HUES6 (cell line): ENCODE measurements at regions not wholly inside any gene's neighbourhood (a gene's known extent, or its start where the extent isn't known, plus 50 kb on each side); places are given as distances from the start of the nearest gene placed in this dataset.

Experiments
- H3K27ac ChIP-seq: 2 replicates; pipeline ENCODE4 v1.7.0; 2013; ENCODE audit warnings: low read depth, mild to moderate bottlenecking, low read length, inconsistent platforms
- H3K27me3 ChIP-seq: 2 replicates; pipeline ENCODE4 v1.6.1; 2013; ENCODE audit warnings: low read length; ENCODE audit not compliant: control insufficient read depth, insufficient read depth
- H3K36me3 ChIP-seq: 2 replicates; pipeline ENCODE4 v1.6.1; 2013; ENCODE audit warnings: low read length; ENCODE audit not compliant: control insufficient read depth, insufficient read depth
- H3K4me1 ChIP-seq: 2 replicates; pipeline ENCODE4 v1.6.1; 2013; ENCODE audit warnings: low read length; ENCODE audit not compliant: control insufficient read depth, insufficient read depth
- H3K4me3 ChIP-seq: 2 replicates; pipeline ENCODE4 v1.5.1; 2013; ENCODE audit warnings: low read depth, low read length
- H3K9ac ChIP-seq: one replicate; pipeline ENCODE4 v1.6.1; 2013; ENCODE audit warnings: mild to moderate bottlenecking, low read length
- H3K9me3 ChIP-seq: 2 replicates; pipeline ENCODE4 v1.6.1; 2013; ENCODE audit warnings: low read depth, low read length; ENCODE audit not compliant: control insufficient read depth, insufficient read depth

- Histone ChIP-seq H3K27ac (no peak overlapping the region), H3K9ac (no peak overlapping the region), H3K9me3 (no peaks in the 10 kb centered on the region), H3K27me3 (no peaks in the 10 kb centered on the region), H3K36me3 (0 out of 2 replicates have a peak, but pooled peaks cover 10% of the 10 kb centered on the region), H3K4me1 (peaks cover 25% of the 10 kb centered on the region), H3K4me3 (no peak overlapping the region)
These were observed 64.0 kb upstream of the STX18 start for GRCh38 chr4:4605849-4606248.

GRCh38 chr4:4603592-4603991, 61.7 kb upstream of the STX18 start:
- Histone ChIP-seq H3K27ac (no peak overlapping the region), H3K27me3 (no peaks in the 10 kb centered on the region), H3K4me1 (peaks cover 19% of the 10 kb centered on the region), H3K4me3 (no peak overlapping the region), H3K36me3 (0 out of 2 replicates have a peak, but pooled peaks cover 10% of the 10 kb centered on the region), H3K9me3 (no peaks in the 10 kb centered on the region), H3K9ac (no peak overlapping the region)

GRCh38 chr4:4603067-4603466, 61.2 kb upstream of the STX18 start:
- Histone ChIP-seq H3K4me1 (peaks cover 17% of the 10 kb centered on the region), H3K9ac (no peak overlapping the region), H3K4me3 (no peak overlapping the region), H3K9me3 (no peaks in the 10 kb centered on the region), H3K27me3 (no peaks in the 10 kb centered on the region), H3K27ac (no peak overlapping the region), H3K36me3 (0 out of 2 replicates have a peak, but pooled peaks cover 10% of the 10 kb centered on the region)

GRCh38 chr4:4602468-4602867, 60.6 kb upstream of the STX18 start:
- Histone ChIP-seq H3K27ac (no peak overlapping the region), H3K9ac (no peak overlapping the region)

DNA sequence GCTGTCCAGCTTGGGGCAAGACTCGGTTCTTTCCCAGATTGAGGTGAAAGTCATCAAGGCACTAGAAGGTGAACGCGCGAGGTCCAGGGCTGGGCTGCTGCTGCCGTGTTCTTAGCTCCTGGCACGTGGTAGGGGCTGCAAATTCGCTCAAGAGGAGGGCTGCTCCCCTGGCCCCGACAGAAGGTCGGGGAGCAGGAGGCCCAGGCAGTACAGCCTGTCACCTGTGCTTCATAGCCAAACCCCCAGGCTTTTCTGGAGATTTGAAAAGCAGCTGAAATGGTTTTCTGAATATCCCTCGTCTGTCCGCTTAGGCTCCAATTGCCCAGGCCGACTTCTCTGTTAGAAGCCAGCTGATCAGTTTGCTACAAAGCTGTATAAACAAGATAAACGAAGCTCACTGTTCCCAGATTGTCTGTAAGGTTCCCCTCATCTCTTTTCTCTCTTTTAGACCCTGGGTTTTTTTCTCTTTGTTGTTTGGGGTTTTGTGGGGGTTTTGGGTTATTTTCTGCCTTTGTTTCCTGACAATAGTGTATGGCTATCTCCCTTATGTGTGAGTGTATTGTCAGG, 60.0 kb upstream of the STX18 start:
- no peak overlapping the region for H3K4me3 ChIP-seq
- H3K36me3 ChIP-seq: 0 out of 2 replicates have a peak, but pooled peaks cover 10% of the 10 kb centered on the region
- H3K27ac ChIP-seq: no peak overlapping the region
- H3K9ac ChIP-seq: no peak overlapping the region
- H3K4me1 ChIP-seq: peaks cover 5% of the 10 kb centered on the region
- no peaks in the 10 kb centered on the region for H3K9me3 ChIP-seq
- no peaks in the 10 kb centered on the region for H3K27me3 ChIP-seq

More at GRCh38 chr4:4602468-4602867, 60.6 kb upstream of the STX18 start:
- Histone ChIP-seq H3K9me3 (no peaks in the 10 kb centered on the region), H3K4me3 (no peak overlapping the region), H3K4me1 (peaks cover 11% of the 10 kb centered on the region), H3K27me3 (no peaks in the 10 kb centered on the region), H3K36me3 (0 out of 2 replicates have a peak, but pooled peaks cover 10% of the 10 kb centered on the region)

- H3K4me3 ChIP-seq: no peak overlapping the region
- peaks cover under 1% of the 10 kb centered on the region; the same call in 1 of the 2 replicates for H3K4me1 ChIP-seq
- H3K9ac ChIP-seq: no peak overlapping the region
- no peak overlapping the region for H3K27ac ChIP-seq
- peaks cover 28% of the 10 kb centered on the region for H3K36me3 ChIP-seq
- H3K9me3 ChIP-seq: peaks cover 18% of the 10 kb centered on the region
- H3K27me3 ChIP-seq: no peaks in the 10 kb centered on the region
These were observed 57.8 kb upstream of the STX18 start for GRCh38 chr4:4599481-4600275.

DNA sequence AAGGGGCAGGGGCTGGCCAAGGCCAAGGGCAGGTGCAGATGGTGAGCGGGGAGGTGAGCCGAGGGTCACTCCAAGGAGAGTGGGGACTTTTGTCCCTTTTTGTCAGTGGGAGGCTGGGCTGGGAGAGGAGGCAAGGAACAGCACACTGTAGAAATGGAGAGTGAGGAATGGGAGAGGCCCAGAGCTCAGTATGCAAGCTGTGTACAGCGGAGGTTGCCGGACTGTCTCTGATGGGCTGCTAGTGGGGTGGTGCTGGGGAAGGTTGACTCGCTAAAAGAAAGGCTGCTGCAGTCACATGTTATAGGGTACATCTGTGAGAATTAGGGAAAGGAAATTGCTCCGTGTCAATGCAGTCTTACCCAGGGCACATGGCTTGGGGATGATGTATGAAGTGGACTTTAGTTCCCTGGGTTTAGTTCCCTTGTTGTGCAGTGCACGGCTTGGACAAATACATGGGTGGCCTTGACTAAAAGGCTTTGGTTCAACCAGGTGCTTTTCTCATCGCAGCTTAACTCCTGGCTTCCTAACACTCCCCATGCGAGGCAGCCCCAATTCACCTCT, 57.1 kb upstream of the STX18 start:
- Histone ChIP-seq H3K27ac (no peak overlapping the region), H3K36me3 (peaks cover 28% of the 10 kb centered on the region), H3K27me3 (no peaks in the 10 kb centered on the region), H3K4me3 (no peak overlapping the region), H3K9me3 (peaks cover 25% of the 10 kb centered on the region), H3K4me1 (no peaks in the 10 kb centered on the region), H3K9ac (no peak overlapping the region)

GRCh38 chr4:4596720-4597119, 54.9 kb upstream of the STX18 start:
- no peak overlapping the region for H3K9ac ChIP-seq
- no peak overlapping the region for H3K27ac ChIP-seq
- no peak overlapping the region for H3K4me3 ChIP-seq
- H3K9me3 ChIP-seq: peaks cover 35% of the 10 kb centered on the region
- no peaks in the 10 kb centered on the region for H3K27me3 ChIP-seq
- peaks cover 22% of the 10 kb centered on the region for H3K36me3 ChIP-seq
- H3K4me1 ChIP-seq: peaks cover 6% of the 10 kb centered on the region; the same call in 1 of the 2 replicates

GRCh38 chr4:4595252-4595651, 53.4 kb upstream of the STX18 start:
- Histone ChIP-seq H3K27ac (no peak overlapping the region), H3K4me3 (no peak overlapping the region), H3K27me3 (no peaks in the 10 kb centered on the region), H3K4me1 (peaks cover 6% of the 10 kb centered on the region; the same call in 1 of the 2 replicates), H3K9me3 (peaks cover 35% of the 10 kb centered on the region), H3K9ac (no peak overlapping the region), H3K36me3 (peaks cover 21% of the 10 kb centered on the region)

DNA sequence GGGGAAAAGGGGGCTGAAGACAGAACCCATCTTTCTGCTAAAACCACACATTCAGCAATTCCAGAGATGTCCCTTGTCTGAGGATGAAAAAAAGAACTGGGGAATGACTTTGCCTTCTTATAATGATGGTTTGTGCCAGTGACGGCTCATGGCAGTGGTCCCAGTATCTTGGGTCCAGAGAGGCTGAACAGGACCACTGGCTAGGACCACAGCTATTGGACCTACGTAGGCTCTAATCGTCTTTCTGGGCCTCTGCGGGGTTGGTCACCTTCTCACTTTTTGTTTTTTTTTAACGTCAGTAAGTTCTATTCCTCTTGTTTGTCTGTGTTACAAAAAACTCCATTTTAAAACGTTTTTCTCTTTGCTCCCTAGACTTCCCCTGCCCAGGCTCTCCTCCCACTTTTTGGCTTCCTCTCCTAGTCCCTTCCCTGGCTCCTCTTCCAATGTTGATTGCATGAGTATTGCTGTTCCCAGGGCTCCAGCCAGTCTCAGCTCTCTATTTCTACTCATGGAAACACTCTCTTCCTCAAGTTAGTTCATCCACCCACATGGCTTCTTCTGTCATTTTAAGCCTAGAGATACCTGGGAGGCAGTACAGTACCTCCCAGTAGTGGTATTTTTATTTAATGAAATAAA, 52.6 kb upstream of the STX18 start:
- peaks cover 35% of the 10 kb centered on the region for H3K9me3 ChIP-seq
- no peaks in the 10 kb centered on the region for H3K27me3 ChIP-seq
- H3K36me3 ChIP-seq: peaks cover 21% of the 10 kb centered on the region
- H3K27ac ChIP-seq: no peak overlapping the region
- H3K9ac ChIP-seq: no peak overlapping the region
- peaks cover 6% of the 10 kb centered on the region; the same call in 1 of the 2 replicates for H3K4me1 ChIP-seq
- H3K4me3 ChIP-seq: no peak overlapping the region
